Transverse colon (tissue), 4 donors: ENCODE measurements at regions not wholly inside any gene's neighbourhood (a gene's known extent, or its start where the extent isn't known, plus 50 kb on each side); places are given as distances from the start of the nearest gene placed in this dataset.
"Not testable (repeated sequence)": the region's sequence is repeated elsewhere in the genome, so short reads cannot be mapped to it uniquely, and the experiment has no call there.

Experiments
- DNase-seq: peaks from one replicate; pipeline ENCODE4 v3.0.0-alpha.2; 2019
- H3K27ac ChIP-seq, 4 donors: fragments of 200-600 bp; sonication (generic); 2 replicates each; pipeline ENCODE4 v1.5.1; 2016 to 2018; ENCODE audit warnings: inconsistent platforms in 4 of 4
- H3K27me3 ChIP-seq: fragments of 200-600 bp; sonication (generic); 2 replicates; pipeline ENCODE4 v1.5.1; 2017; ENCODE audit warnings: inconsistent platforms
- H3K36me3 ChIP-seq, 4 donors: fragments of 200-600 bp; sonication (generic); 2 replicates each; pipeline ENCODE4 v1.5.1; 2017 to 2019; ENCODE audit warnings: inconsistent platforms in 4 of 4
- H3K4me1 ChIP-seq, 4 donors: fragments of 200-600 bp; sonication (generic); 2 replicates each; pipeline ENCODE4 v1.5.1; 2017 to 2020; ENCODE audit warnings: inconsistent platforms in 4 of 4
- H3K4me3 ChIP-seq, 4 donors: fragments of 200-600 bp; sonication (generic); 1 replicate in 1 of 4; 2 replicates in 3 of 4; pipeline versions ENCODE4 v1.5.1 to v1.6.1; 2017 to 2019; ENCODE audit warnings: inconsistent platforms in 4 of 4
- H3K9me3 ChIP-seq, 2 donors: fragments of 200-600 bp; sonication (generic); 2 replicates each; pipeline ENCODE4 v1.5.1; 2017 to 2019; ENCODE audit warnings: inconsistent platforms in 2 of 2
- EP300 ChIP-seq: sonication (generic); formaldehyde crosslinking; IDR thresholded peaks from one replicate; pipeline ENCODE4 v1.6.1; 2017; ENCODE audit warnings: antibody characterized with exemption, low read depth
- POLR2A ChIP-seq: fragments of 450-650 bp; IDR thresholded peaks from one replicate; pipeline ENCODE4 v1.6.1; 2016; ENCODE audit warnings: antibody characterized with exemption, mild to moderate bottlenecking, moderate library complexity
- POLR2AphosphoS5 ChIP-seq, 3 donors: sonication (generic); formaldehyde crosslinking; IDR thresholded peaks; one replicate each; pipeline ENCODE4 v1.6.1; 2016; ENCODE audit warnings: antibody characterized with exemption in 3 of 3
- WGBS, 2 donors: methylation state at CpG; one replicate each; pipeline ENCODE4 v1.1.5; 2018; ENCODE audit warnings: low coverage in 1 of 2; 5-methylcytosine and 5-hydroxymethylcytosine counted together
- in situ Hi-C, 4 donors: fragments of 200-750 bp; cut with MboI; loops; one replicate each; pipeline versions ENCODE4 v1.15.0 to v1.15.1; 2017; ENCODE audit warnings: low sequenced_read_pairs in 3 of 4, low pct_ligation_motif_present in 1 of 4, low pct_unique_long_range_greater_than_20kb in 1 of 4
- intact Hi-C: fragments of 100-400 bp; cut with DNase I; formaldehyde crosslinking; loops from one replicate; pipeline ENCODE4 v1.15.1; 2023; ENCODE audit warnings: low total_unique reads
- TF ChIP-seq, protein P1 (sequence below), 5 experiments: fragments of 200-600 bp in 3 of 5; fragments of 450-650 bp in 2 of 5; sonication (generic) in 3 of 5; IDR thresholded peaks; 1 replicate in 2 of 5; 2 replicates in 3 of 5; pipeline ENCODE4 v1.5.1; 2016 to 2017; ENCODE audit warnings: antibody characterized with exemption in 5 of 5, inconsistent platforms in 3 of 5, mild to moderate bottlenecking in 2 of 5, moderate library complexity in 1 of 5

DNA sequence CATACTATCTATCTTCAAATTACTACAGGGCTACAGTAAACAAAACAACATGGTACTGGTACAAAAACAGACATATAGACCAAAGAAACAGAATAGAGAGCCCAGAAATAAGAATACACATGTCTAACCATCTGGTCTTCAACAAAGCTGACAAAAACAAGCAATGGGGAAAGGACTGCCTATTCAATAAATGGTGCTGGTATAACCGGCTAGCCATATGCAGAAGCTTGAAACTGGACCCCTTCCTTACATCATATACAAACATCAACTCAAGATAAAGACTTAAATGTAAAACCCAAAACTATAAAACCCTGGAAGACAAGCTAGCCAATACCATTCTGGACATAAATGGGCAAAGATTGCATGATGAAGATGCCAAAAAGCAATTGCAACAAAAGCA is 1143.7 kb downstream of the DNAJB9 start:
- TF ChIP-seq, protein P1, sequence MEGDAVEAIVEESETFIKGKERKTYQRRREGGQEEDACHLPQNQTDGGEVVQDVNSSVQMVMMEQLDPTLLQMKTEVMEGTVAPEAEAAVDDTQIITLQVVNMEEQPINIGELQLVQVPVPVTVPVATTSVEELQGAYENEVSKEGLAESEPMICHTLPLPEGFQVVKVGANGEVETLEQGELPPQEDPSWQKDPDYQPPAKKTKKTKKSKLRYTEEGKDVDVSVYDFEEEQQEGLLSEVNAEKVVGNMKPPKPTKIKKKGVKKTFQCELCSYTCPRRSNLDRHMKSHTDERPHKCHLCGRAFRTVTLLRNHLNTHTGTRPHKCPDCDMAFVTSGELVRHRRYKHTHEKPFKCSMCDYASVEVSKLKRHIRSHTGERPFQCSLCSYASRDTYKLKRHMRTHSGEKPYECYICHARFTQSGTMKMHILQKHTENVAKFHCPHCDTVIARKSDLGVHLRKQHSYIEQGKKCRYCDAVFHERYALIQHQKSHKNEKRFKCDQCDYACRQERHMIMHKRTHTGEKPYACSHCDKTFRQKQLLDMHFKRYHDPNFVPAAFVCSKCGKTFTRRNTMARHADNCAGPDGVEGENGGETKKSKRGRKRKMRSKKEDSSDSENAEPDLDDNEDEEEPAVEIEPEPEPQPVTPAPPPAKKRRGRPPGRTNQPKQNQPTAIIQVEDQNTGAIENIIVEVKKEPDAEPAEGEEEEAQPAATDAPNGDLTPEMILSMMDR (IDR thresholded peaks at IDR 0.05): no peak
- no peak for TF ChIP-seq POLR2AphosphoS5 (IDR thresholded peaks at IDR 0.05)
- intact Hi-C loops (no loop called here), in situ Hi-C loops (no loop called here)
- 75 to 96% methylated on average over 1 of the region's 1 CpG for WGBS, 2 donors
- Histone ChIP-seq H3K4me1 (no peaks in the 10 kb centered on the region), H3K27ac (no peak overlapping the region), H3K9me3 (no peaks in the 10 kb centered on the region), H3K36me3 (no peaks in the 10 kb centered on the region), H3K4me3 (no peak overlapping the region), H3K27me3 (no peaks in the 10 kb centered on the region)
- no peak for DNase-seq

DNA sequence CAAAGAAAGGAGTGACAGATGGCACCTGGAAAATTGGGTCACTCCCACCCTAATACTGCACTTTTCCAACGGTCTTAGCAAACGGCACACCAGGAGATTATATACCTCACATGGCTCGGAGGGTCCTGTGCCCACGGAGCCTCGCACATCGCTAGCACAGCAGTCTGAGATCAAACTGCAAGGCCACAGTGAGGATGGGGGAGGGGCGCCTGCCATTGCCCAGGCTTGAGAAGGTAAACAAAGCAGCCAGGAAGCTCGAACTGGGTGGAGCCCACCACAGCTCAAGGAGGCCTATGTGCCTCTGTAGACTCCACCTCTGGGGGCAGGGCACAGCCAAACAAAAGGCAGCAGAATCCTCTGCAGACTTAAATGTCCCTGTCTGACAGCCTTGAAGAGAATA is 1149.7 kb downstream of the DNAJB9 start:
- in situ Hi-C loops: not testable (repeated sequence)

DNA sequence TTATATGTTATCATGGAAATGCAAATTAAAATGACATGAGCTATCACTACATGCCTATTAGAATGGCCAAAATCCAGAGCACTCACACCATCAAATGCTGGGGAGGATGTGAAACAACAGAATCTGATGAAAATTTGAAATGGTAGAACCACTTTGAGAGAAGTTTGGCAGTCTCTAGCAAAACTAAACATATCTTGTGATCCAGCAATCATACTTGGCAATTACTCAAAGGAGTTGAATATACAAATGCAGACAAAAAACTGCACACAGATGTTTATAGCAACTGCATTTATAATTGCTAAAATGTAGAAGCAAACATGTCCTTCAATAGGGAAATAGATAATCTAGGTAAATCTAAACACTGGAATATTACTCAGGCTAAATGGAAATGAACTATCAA is 1164.9 kb downstream of the DNAJB9 start:
- Histone ChIP-seq H3K9me3 (peaks cover 0 to 7% of the 10 kb centered on the region in 2 donors), H3K4me1 (no peaks in the 10 kb centered on the region), H3K27me3 (no peaks in the 10 kb centered on the region), H3K4me3 (no peak overlapping the region), H3K27ac (no peak overlapping the region), H3K36me3 (no peaks in the 10 kb centered on the region)
- TF ChIP-seq POLR2AphosphoS5 (IDR thresholded peaks at IDR 0.05) (no peak), POLR2A (no peak), EP300 (no peak)
- TF ChIP-seq, protein P1 (IDR thresholded peaks at IDR 0.05): no peak
- in situ Hi-C loops: no loop called here
- no peak for DNase-seq
- intact Hi-C loops: no loop called here

More for the DNA sequence above, 1149.7 kb downstream of the DNAJB9 start:
- WGBS, 2 donors: 83% methylated on average over 8 of the region's 8 CpGs; no CpG with 5 or more reads in 1 of the 2 donors
- H3K4me3 ChIP-seq, H3K36me3 ChIP-seq, intact Hi-C loops, DNase-seq, H3K27me3 ChIP-seq, H3K27ac ChIP-seq, H3K4me1 ChIP-seq, H3K9me3 ChIP-seq: not testable (repeated sequence)

DNA sequence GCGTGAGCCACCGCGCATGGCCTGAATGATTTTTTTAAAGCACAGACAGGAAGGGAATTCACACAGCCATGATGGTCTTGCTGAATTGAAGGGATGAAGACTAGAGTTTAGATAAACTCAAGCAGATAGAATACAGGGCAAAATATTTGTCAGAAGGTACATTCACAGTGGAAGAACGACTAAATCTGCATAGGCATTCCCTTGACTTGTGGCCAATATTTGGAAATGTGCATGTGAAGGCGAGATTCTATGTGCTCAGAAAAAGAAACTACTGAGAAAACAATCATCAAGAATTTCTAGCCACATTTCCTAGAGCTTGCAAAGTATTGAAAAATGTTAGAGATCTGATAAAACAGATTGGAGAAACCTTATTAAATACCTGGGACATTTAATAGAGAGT is 1166.2 kb downstream of the DNAJB9 start:
- Histone ChIP-seq H3K9me3 (peaks cover 0 to 10% of the 10 kb centered on the region in 2 donors), H3K27me3 (no peaks in the 10 kb centered on the region), H3K27ac (no peak overlapping the region), H3K4me3 (no peak overlapping the region), H3K36me3 (no peaks in the 10 kb centered on the region), H3K4me1 (no peaks in the 10 kb centered on the region)
- intact Hi-C loops (loop anchor here (5.0 kb wide), 1 partner anchor 281 kb away; no protein-coding TSS in a partner anchor), in situ Hi-C loops (no loop called here)
- whole genome bisulfite sequencing, 2 donors: 50 to 79% methylated on average over 2 to 5 of the region's 5 CpGs
- no peak for TF ChIP-seq EP300
- TF ChIP-seq, protein P1 (IDR thresholded peaks at IDR 0.05): no peak
- TF ChIP-seq POLR2A: no peak
- TF ChIP-seq POLR2AphosphoS5 (IDR thresholded peaks at IDR 0.05): no peak
- DNase-seq: no peak

DNA sequence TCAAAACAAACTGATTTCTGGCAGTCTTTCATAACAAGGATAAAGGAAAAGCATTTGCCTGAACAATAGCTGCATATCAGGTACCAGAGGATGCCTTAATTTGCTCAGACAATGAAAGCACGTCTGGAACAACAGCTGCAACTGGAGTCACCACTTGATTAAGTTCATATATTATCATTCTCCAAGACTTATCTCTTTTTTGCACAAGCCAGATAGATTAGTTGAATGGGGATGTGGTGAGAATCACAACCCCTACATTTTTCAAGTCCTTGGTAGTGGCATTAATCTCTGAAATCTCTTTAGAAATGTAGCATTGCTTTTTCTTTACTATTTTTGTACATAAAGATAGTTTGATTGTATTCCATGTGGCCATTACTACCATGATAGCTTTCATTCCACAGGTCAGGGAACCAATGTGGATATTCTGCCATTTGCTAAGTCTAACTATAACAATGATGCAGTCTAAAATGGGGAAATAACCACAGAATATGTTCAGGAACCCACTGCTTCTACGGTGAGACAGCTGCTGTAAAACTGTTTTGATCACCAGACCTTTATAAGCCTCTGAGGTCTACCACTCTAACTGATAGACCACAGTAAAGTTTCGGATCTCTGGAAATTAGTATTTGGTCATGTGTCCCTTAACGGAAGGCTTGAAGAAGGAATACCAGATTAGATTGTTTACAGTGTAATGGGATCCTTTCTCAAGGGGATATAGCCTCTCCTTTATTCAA is 1176.2 kb downstream of the DNAJB9 start:
- 73 to 76% methylated on average over 3 to 4 of the region's 4 CpGs for WGBS, 2 donors
- intact Hi-C loops: no loop called here

More for the DNA sequence above, 1176.2 kb downstream of the DNAJB9 start:
- Histone ChIP-seq H3K36me3 (no peaks in the 10 kb centered on the region), H3K4me1 (no peaks in the 10 kb centered on the region), H3K27ac (no peak overlapping the region), H3K27me3 (no peaks in the 10 kb centered on the region), H3K4me3 (no peak overlapping the region), H3K9me3 (no peaks in the 10 kb centered on the region)
- DNase-seq: no peak
- TF ChIP-seq POLR2AphosphoS5 (IDR thresholded peaks at IDR 0.05) (no peak), EP300 (no peak), POLR2A (no peak)
- TF ChIP-seq, protein P1 (IDR thresholded peaks at IDR 0.05): no peak
- in situ Hi-C loops: no loop called here
